ENCODE measurements at regions not wholly inside any gene's neighbourhood (a gene's known extent, or its start where the extent isn't known, plus 50 kb on each side); places are given as distances from the start of the nearest gene placed in this dataset.

- Histone ChIP-seq H3K4me3 (ENCODE audit: insufficient read depth, low read length, poor library complexity, severe bottlenecking) (no peak overlapping the region), H3K4me2 (ENCODE audit: low read depth, low read length, poor library complexity, severe bottlenecking) (no peak overlapping the region), H3K9me2 (replicated peaks; ENCODE audit: insufficient read depth, low read length) (no peaks in the 10 kb centered on the region), H3F3A (ENCODE audit: insufficient read depth) (no peaks in the 10 kb centered on the region), H4K20me1 (ENCODE audit: low read depth, low read length) (no peaks in the 10 kb centered on the region), H3K27ac (ENCODE audit: low read depth, low read length) (no peak overlapping the region), H3K79me2 (ENCODE audit: insufficient read depth, low read length) (no peaks in the 10 kb centered on the region), H2AFZ (ENCODE audit: low read depth, low read length, severe bottlenecking) (no peak overlapping the region), H3K27me3 (ENCODE audit: low read length) (no peaks in the 10 kb centered on the region), H3K9ac (ENCODE audit: low read length) (no peak overlapping the region), H3K9me3 (ENCODE audit: insufficient read depth, low read length) (no peaks in the 10 kb centered on the region), H3K36me3 (ENCODE audit: low read length) (no peaks in the 10 kb centered on the region)
- TF ChIP-seq EZH2phosphoT487 (conservative IDR thresholded peaks at IDR 0.05; ENCODE audit: low read length), result no peak
- no peak for TF ChIP-seq CTCF (IDR thresholded peaks at IDR 0.05; ENCODE audit: insufficient read depth, low read length, poor library complexity, severe bottlenecking)
These were observed 121.4 kb upstream of the ZNF618 start for GRCh38 chr9:113754739-113755138.

- TF ChIP-seq CTCF (IDR thresholded peaks at IDR 0.05; ENCODE audit: insufficient read depth, low read length, poor library complexity, severe bottlenecking), result no peak
- no peak for TF ChIP-seq EZH2phosphoT487 (conservative IDR thresholded peaks at IDR 0.05; ENCODE audit: low read length)
- Histone ChIP-seq H3K9me3 (ENCODE audit: insufficient read depth, low read length) (no peaks in the 10 kb centered on the region), H4K20me1 (ENCODE audit: low read depth, low read length) (no peaks in the 10 kb centered on the region), H3K27me3 (ENCODE audit: low read length) (no peaks in the 10 kb centered on the region), H3F3A (ENCODE audit: insufficient read depth) (no peaks in the 10 kb centered on the region), H3K9ac (ENCODE audit: low read length) (no peak overlapping the region), H3K4me2 (ENCODE audit: low read depth, low read length, poor library complexity, severe bottlenecking) (no peak overlapping the region), H3K27ac (ENCODE audit: low read depth, low read length) (no peak overlapping the region), H3K79me2 (ENCODE audit: insufficient read depth, low read length) (no peaks in the 10 kb centered on the region), H3K9me2 (replicated peaks; ENCODE audit: insufficient read depth, low read length) (no peaks in the 10 kb centered on the region), H2AFZ (ENCODE audit: low read depth, low read length, severe bottlenecking) (no peak overlapping the region), H3K36me3 (ENCODE audit: low read length) (no peaks in the 10 kb centered on the region), H3K4me3 (ENCODE audit: insufficient read depth, low read length, poor library complexity, severe bottlenecking) (no peak overlapping the region)
These were observed 120.7 kb upstream of the ZNF618 start for GRCh38 chr9:113755433-113755832.

- TF ChIP-seq CTCF (IDR thresholded peaks at IDR 0.05; ENCODE audit: insufficient read depth, low read length, poor library complexity, severe bottlenecking) (no peak), EZH2phosphoT487 (conservative IDR thresholded peaks at IDR 0.05; ENCODE audit: low read length) (no peak)
- H3K36me3 ChIP-seq (ENCODE audit: low read length), result no peaks in the 10 kb centered on the region
- H3K9me3 ChIP-seq (ENCODE audit: insufficient read depth, low read length), result no peaks in the 10 kb centered on the region
- no peak overlapping the region for H3K27ac ChIP-seq (ENCODE audit: low read depth, low read length)
- H3F3A ChIP-seq (ENCODE audit: insufficient read depth), result no peaks in the 10 kb centered on the region
- no peak overlapping the region for H3K9ac ChIP-seq (ENCODE audit: low read length)
- no peak overlapping the region for H3K4me2 ChIP-seq (ENCODE audit: low read depth, low read length, poor library complexity, severe bottlenecking)
- H3K9me2 ChIP-seq (replicated peaks; ENCODE audit: insufficient read depth, low read length), result no peaks in the 10 kb centered on the region
- H3K79me2 ChIP-seq (ENCODE audit: insufficient read depth, low read length), result no peaks in the 10 kb centered on the region
- H3K4me3 ChIP-seq (ENCODE audit: insufficient read depth, low read length, poor library complexity, severe bottlenecking), result no peak overlapping the region
- H3K27me3 ChIP-seq (ENCODE audit: low read length), result no peaks in the 10 kb centered on the region
- no peak overlapping the region for H2AFZ ChIP-seq (ENCODE audit: low read depth, low read length, severe bottlenecking)
- no peaks in the 10 kb centered on the region for H4K20me1 ChIP-seq (ENCODE audit: low read depth, low read length)
These were observed 119.5 kb upstream of the ZNF618 start for GRCh38 chr9:113756476-113757192.
